Suppressor macrophage (primary cell): ENCODE measurements at regions not wholly inside any gene's neighbourhood (a gene's known extent, or its start where the extent isn't known, plus 50 kb on each side); places are given as distances from the start of the nearest gene placed in this dataset.

ENCODE experiments used
- DNase-seq, 4 experiments: peaks; one replicate each; pipeline ENCODE4 v3.0.0-alpha.2; 2020 to 2022

DNA sequence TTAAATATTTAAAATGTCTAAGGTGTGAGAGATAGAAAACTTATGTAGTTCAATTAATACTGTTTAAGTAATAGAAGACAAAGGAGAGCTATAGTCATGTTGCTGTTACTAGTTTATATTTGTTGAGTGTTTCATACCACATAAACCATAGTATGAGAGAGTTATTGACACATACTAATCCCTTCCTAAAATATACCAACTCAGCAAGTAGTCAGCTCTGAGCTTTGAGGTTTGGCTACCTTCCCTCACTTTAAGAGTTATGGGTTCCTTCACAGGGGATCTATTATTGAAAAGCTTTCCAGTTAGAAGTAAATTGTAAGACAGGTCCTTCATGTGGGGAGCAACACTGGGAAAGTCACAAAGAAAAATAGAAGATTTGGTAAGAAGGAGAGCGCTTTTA lies 701.6 kb upstream of the ZEB2 start:
- DNase-seq: no peak

DNA sequence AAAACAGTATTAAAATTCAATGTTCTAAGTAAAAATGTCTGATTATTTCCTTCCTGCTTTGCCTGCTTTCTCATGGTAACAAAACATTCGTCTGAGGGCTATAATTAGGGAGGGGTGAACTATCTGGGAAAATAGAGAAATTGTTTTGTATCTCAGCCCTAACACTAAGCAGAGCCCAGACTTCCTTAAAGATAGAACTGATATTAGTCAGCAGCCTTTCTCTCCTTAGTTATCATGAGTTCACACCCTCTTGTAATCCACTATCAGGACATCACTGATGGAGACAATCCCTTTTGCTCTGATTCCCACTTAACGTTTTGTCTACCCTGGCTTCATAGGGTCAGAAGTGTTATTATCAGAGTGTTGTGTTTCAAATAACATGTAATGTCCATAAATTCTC lies 701.1 kb upstream of the ZEB2 start:
- peak in 2 of 4 experiments; percentile 32 to 39 for DNase-seq

DNA sequence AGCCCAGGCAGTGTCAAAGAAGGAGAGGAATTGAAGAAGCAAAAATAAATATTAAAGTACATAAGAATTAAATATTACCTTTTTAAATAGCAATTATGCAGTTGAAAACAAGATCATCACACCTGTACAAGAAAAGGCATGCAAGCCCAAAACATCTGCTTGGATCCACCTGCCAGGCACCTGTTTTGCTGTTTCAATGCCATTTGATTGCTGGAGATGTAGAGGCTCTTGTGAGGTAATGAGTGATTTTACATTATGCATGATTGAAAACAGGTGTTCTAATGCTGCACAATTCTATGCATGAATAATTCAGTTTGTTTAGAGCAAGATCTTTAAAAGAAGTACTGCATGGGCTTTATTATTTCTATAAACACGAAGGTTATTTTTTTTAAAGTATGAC lies 700.6 kb upstream of the ZEB2 start:
- no peak for DNase-seq

DNA sequence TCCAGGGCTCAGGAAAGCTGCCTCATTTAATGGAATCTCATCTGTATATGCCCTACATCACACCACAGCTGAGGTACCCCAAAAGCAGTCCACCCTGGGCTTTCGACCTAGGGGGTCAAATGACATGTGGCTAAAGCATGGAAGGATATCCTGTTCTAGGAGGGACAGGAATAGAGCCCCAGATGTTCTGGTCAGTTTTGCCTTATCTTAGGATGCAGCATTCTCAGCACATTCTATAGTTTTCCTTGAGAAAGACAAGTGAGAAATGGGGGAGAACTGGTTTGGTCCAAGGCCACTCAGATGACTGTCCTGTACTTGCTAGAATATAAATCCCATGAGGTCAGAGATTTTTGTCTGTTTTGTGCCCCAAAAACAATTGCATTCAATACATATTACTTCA lies 688.0 kb upstream of the ZEB2 start:
- DNase-seq: no peak

DNA sequence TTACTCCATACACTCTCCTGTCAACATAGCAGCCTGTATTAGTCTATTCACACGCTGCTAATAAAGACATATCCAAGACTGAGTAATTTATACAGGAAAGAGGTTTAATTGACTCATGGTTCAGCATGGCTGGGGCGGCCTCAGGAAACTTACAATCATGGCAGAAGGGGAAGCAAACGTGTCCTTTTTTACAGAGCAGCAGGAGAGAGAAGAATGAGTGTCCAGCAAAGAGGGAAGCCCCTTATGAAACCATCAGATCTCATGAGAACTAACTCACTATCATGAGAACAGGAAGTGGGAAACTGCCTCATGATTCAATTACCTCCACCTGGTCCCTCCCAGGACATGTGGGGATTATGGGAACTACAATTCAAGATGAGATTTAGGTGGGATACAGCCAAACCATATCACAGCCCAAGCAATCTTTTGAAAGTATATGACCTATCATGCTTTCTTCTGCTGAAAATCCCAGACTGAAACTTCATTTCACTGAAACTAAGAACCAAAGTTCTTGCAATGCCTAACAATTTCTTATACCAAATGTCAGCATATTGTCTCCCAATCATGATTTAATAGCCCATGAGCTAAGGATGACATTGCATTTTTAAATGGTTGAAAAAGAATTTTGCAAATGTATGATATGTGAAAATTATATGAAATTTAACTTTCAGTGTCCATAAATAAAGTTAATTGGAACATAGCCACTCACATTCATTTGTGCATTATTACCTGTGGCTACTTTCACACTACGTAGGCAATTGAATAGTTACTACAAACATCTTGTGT lies 686.8 kb upstream of the ZEB2 start:
- DNase-seq: peak in 3 of 4 experiments; percentile 18 to 40 (median 38)

DNA sequence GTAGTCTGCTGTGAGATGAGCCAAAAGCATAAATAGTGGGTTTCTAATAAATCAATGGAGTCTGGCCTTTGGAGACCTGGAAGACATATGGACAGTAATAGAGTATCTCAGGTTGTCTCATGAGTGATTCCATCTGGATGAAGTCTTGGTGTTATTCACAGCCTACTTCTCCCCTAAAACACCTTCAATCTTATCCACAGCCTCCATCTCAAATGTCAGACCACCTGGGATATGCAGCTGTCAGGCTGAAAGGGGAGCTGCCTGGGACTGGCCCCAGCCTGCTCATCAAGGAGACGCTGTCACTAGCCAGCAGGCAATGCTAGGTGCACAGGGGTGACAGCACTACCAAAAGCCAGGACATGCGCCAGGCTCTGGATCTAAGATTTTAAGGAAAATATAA lies 684.0 kb upstream of the ZEB2 start:
- DNase-seq: no peak

DNA sequence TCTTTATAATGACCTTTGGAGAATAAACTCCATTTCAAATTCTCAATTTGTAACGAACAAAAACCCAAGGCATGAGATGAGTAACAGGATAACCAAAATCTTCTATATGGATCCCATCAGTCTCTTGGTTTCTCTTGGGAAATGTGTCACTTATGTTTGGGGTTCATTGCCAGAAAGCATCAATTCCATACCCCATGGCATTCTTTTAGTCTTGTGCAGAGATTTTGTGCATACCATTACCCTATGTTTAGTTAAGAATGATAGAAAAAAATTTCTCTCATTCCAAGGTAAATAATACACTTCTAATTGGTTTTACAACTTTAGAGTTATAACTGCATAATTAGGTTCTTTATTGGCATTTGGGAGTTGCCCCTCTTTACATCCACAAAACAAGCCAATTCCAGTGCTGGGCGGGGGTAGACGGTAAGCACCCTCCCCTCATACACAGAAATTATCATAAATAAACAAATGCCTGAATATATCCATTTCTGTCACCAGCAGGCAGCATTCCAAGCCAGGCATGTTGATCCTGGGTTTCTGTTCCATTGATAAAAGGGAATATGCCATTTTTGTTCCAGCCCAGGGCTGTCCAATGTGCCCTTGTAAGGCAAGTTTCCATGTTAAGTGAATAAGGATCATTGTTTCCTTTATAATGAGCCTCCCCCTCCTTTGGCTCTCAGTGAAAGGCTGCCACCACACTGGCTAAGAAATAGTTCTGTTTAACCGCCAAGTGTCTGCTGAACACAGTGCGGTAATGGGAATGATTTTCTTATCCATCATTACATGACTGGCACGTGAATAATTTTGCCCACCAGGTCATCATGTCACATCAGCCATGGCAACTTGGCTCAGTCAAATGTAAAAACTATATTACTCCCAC lies 680.1 kb upstream of the ZEB2 start:
- no peak for DNase-seq

DNA sequence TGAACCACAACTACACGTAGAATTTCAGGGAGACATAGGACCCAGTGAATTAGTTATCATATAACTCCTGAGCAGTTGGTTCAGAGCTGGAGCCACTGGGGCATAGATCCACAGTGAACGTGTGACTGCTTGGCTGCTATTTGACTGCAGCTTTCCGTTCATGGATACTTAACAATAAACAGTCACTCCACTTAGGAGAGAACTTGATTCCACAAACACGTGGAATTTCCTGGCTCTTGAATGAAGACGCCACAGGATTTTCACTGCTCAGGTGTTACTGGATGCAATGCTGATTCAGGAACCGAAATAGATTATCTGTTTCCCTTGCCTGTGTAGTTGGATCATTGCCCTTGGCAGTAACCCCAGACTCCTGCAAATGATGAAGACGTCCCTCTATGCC lies 679.1 kb upstream of the ZEB2 start:
- DNase-seq: no peak

DNA sequence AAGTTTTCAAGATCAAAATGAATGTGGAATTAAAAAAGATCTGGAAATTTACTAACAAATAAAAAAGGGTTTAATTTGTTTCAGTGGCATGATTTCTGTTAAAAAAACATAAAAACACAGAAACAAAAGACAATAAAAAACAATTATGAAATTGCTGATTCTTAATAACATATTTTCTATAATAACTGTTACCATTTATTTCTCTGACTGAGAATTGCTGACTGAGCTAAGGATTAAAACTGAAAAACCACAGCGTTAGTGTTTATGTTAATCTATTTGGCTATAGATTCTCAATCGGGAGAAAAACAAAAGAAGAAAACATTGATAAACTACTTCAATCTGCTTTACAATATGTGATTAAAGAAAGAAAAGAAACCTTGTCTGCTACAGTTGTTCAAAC lies 678.6 kb upstream of the ZEB2 start:
- no peak for DNase-seq

DNA sequence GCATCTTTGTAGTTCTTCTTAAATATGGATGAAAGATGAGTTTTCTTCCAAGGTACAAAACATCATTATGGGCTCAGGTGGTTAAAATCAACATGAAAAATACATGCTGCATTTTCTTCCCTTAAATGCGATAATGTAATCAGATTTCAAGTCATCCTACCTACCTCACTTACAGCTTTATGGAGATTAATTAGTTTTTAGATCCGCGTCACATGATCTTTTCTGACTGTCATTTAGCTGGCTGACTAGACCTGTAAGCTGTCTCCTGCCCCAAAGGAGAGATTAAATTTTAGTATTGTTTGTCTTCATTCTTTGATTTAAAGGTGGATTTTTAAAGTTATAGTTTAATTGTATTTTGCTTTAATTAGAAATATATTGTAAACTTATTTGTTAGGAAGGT lies 678.0 kb upstream of the ZEB2 start:
- DNase-seq: no peak

DNA sequence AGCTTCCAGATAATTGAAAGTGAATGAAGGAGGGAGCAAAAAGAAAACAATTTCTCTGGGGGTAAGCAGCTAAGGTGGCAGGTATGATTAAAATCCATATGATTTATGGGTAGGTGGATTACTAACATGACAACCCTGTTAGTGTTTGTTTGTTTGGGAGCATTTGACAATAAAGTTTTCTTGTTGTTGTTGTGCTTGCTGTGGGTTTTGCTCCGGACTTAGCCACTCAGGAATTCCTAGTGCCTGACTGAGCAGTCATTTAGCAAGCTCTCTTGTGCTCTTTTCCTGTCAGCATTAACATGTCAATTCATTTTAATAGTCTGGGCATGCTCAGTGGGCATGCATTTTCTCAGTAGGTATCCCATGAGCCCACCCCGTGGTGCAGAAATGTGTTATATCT lies 674.8 kb upstream of the ZEB2 start:
- DNase-seq: no peak

DNA sequence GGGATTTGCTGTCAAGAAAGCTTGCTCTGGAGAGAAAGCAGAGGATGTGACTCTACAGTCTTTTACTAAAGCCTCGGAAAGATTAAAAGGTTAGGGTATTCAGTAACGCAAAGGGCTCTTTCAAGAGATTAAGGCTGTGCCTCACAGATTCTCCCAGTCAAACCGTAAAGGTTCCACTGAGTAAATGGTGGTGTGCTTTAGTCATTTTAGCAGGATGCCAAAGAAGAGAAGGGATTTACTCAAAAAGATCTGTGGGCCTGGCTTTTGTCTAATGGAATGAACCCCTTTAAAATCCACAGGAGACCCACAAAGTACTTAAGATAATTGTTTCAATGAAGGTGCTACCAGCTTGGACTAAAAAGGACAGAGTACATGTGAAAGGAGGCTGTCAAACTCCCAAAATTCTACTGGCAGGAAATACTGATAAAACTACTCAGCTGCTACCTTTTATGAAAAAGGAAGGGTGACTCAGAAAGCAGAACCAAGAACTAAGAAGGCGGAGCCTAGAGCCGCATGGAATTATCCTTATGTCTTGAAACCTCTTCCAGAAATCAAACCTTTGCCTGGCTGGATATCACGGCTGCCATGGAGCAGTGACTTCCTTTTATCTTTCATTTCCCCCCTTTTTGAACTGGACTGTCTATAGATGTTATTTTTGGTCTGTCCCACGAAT lies 670.2 kb upstream of the ZEB2 start:
- peak in 3 of 4 experiments; percentile 10 to 49 (median 44) for DNase-seq

DNA sequence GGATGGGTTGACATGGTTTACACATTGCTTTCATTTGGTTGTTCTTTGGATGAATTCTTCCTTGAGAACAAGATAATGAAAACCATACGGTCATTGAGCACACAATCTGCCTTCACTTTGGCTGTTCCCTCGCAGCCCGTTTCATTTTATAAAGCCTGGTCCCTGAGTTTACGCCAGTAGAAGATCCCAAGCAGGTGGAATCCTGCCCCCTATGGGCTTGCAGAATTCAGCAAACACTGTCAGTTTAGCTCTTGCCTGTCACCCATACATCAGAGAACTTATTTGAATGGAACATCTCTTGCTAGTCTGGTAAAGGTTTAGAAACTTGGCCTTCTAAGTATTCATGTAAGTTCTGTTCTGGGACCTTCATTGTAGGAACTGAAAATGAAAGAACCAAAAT lies 666.4 kb upstream of the ZEB2 start:
- DNase-seq: peak in 1 of 4 experiments; percentile 8

DNA sequence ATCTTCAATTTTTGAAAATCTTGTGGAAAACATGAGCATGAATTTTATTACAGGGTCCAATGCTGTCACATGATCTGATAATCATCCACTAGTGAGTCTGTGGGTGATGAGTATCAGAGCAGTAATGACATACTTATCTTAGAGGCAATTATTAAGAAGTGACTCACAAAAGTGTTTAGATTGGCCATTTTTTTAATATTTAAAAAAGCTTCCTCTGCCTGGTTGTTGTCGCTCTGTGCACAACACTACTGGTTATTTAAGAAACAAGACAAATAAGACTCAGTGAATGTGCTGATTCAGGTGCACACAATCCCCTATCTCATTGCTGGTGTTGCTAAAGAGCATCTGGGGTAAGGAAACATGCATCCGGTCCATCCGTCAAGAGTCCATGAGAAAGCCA lies 665.8 kb upstream of the ZEB2 start:
- DNase-seq: no peak

DNA sequence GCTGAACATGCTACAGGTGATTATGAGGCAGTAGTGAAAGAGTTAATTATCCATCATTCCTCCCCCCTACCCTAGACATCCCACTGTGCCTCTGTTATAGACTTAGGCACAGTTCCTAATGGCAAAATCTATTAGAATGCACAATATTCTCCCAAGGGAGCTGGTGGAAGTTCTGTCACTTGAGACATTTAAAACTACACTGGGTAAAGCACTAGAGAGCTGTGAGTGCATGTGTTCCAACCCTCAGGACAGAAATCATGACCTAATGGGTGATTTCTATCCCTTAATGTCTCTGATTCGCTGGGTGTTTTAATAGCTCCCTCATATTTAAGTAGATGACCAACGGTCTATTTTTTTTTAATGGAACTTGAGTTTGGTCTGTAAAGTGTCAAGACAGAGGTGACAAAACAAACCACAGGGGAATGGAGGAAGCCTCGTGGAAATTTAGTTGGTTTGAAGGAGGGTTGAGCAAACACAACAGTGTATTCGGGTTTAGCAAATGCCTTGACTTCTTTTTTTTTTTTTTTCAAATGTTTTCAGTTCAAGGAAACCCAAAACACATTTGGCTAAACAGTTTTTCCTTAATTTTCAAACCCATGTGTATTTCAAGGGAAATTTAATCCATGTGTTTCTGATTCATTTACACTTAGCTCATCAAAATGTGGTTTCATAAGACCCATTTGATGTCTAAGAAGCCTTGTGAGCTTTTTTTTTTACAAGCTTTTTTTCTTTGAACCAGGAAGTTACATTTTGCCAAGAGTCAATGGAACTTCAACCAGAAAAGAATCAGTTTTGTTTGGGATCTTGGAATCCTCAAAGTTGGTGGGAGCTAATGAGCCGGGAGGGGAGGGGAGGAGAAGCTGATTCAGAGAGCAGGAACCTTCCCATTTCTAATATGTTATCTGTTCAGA lies 665.1 kb upstream of the ZEB2 start:
- DNase-seq: peak in 3 of 4 experiments; percentile 21 to 54 (median 54)

DNA sequence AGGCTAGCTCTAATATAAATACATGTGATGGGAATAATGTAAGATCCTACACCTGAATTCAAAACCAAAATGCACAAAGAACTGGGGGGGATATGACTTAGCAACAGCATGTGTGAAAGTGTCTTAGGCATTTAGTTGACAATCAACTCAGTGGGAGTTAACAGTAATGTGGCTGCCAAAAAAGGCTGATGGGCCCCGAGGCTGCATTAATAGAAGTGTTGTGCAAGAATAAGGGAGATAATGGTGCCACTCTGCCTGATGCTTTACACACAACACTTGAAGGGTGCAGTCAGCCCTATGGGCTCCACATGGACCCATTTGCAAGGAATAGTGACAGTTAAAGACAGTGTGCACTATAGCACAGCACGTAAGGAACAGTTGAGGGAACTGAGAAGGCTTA lies 649.4 kb upstream of the ZEB2 start:
- no peak for DNase-seq

DNA sequence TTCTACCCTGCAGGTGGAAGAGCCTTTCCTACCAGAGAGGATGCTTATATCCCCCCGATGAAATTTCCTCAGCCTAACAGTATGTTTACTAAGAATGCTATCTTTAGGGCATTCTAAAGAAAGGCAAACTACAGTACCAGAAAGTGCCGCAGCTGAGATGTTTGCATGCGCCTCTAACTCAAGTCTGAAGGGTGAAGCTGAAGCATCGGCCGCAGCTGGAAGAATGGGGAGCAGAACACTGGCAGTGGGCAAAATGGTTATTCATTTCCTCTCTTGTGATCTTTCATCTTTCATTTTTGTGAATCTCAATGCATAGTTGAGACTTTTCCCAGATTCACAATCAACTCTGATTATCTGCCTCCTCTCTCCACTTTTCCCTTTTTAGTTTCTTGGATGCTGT lies 648.2 kb upstream of the ZEB2 start:
- DNase-seq: no peak

DNA sequence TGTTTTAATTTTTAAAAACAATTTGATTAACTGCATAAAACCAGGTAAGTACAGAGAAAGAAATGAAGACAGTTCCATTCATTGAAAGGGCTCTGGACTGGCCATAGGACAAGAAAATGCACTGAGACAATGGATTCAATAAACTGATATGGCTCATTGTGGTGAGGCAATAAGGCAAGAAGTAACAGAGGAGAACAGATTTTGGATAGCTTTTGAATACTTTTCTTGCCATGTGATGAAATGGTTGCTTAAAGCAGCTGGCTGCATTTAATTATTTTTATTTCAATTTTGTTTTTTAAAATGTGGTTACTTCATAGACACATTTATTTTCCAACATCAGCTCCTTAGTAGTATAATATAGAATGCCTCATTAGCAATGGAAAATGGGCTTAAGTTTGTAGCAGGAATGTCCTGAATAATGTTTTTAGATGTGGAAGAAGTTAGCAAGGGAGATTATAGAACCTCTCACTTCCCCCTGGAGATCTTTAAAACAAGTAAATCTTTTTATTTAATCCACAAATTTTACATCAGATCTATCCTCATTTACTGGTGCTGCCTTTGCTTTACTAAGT lies 646.9 kb upstream of the ZEB2 start:
- DNase-seq: no peak

DNA sequence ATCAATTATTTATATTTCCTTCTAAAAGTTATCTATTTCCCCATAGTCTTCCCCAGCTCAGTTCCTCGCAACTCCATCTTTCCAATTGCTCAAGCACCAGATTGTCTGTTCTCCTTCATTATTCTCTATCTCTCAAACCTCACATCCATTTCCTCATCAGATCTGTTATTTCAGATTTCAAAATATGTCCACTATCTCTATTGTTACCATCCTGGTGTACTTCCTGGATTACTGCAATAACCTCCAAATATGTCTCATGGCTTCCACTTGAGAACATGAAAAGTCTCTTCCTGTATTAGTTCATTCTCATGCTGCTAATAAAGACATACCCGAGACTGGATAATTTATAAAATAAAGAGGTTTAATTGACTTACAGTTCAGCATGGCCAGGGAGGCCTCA lies 641.7 kb upstream of the ZEB2 start:
- no peak for DNase-seq

DNA sequence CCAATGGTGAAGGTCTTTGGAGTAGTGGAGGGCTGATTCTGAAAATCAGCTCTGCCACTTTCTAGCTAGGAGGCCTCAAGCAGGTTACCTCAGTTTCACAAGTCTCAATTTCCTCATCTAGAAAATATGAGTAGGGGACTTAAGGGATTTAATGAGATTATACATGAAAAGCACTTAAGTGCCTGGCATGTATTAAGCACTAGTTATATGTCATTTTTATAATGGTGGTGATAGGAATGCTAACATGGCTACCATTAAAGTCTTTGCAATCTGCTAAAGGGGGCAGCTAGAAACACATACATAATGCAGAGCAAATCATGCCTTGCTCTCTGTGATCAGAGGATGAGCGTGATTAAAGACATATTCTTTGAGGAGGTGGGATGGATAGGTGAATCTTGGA lies 640.9 kb upstream of the ZEB2 start:
- DNase-seq: no peak

DNA sequence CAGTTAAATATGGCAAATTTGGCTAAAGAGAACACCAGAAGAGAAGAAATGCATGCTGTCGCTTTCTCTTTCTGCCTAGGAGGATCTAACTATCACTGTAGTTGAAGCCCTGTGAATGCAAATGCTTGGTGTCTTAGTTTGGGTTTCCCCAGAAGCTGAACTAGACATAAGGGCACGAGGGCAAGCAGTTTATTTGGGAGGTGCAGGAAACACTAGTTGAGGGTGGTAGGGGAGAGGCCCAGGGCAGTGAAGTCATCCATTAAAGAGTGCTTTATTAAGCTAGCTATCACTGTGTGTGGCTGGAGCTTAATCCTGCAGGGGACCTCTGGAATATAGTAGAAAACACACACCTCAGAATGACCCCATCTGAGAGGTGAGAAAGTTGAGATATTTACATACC lies 639.8 kb upstream of the ZEB2 start:
- DNase-seq: no peak
